IMR-90 (cell line): ENCODE measurements at regions not wholly inside any gene's neighbourhood (a gene's known extent, or its start where the extent isn't known, plus 50 kb on each side); places are given as distances from the start of the nearest gene placed in this dataset.

ENCODE experiments used
- ATAC-seq: fragments of 200-7000 bp; cut with Tn5 transposase; 2 replicates; pipeline ENCODE4 v1.9.1; 2020; ENCODE audit warnings: low read depth, mild to moderate bottlenecking, moderate library complexity
- BruUV-seq: library from RNA; stranded (reverse); fragments of 400-500 nt; replicated peaks from 2 replicates; lab custom pipeline; 2021; lab: Mats Ljungman, UMichigan
- CTCF ChIA-PET: fragments of 300-600 bp; formaldehyde crosslinking; extraction: SDS; loops from one replicate; lab custom pipeline; 2021; ENCODE audit warnings: antibody characterized with exemption; lab: Yijun Ruan, JAX
- POLR2A ChIA-PET: fragments of 300-600 bp; sonication (Branson Sonifier 250); formaldehyde crosslinking; loops from one replicate; lab custom pipeline; 2022; ENCODE audit warnings: antibody characterized with exemption; ENCODE audit not compliant: unreplicated experiment; lab: Charles Lee
- DNase-seq: peaks from one replicate; pipeline ENCODE4 v3.0.0; 2013
- H2AFZ ChIP-seq: replicated peaks from 2 replicates; pipeline ENCODE3; 2013; ENCODE audit warnings: low read length, mild to moderate bottlenecking; ENCODE audit not compliant: poor library complexity
- H2AK5ac ChIP-seq: 2 replicates; pipeline ENCODE4 v1.6.1; 2013; ENCODE audit warnings: low read depth, low read length, inconsistent platforms
- H2AK9ac ChIP-seq: replicated peaks from 2 replicates; pipeline ENCODE3; 2013; ENCODE audit warnings: mild to moderate bottlenecking, low read depth, low read length, moderate library complexity; ENCODE audit not compliant: poor library complexity
- H2BK120ac ChIP-seq: 2 replicates; pipeline ENCODE4 v1.6.1; 2013; ENCODE audit warnings: low read depth, low read length, inconsistent platforms
- H2BK15ac ChIP-seq: 3 replicates; pipeline ENCODE4 v1.6.1; 2013; ENCODE audit warnings: low read depth, low read length, inconsistent platforms
- H2BK20ac ChIP-seq: 2 replicates; pipeline ENCODE4 v1.6.1; 2013; ENCODE audit warnings: low read depth, mild to moderate bottlenecking, inconsistent platforms, low read length, moderate library complexity
- H2BK5ac ChIP-seq: 2 replicates; pipeline ENCODE4 v1.6.1; 2013; ENCODE audit warnings: mild to moderate bottlenecking, low read depth, low read length, inconsistent platforms; ENCODE audit not compliant: poor library complexity, severe bottlenecking
- H3K14ac ChIP-seq: replicated peaks from 2 replicates; pipeline ENCODE4 v1.6.1; 2013; ENCODE audit warnings: low read depth, low read length, inconsistent platforms
- H3K18ac ChIP-seq: 2 replicates; pipeline ENCODE4 v1.6.1; 2013; ENCODE audit warnings: low read depth, low read length, control low read depth
- H3K23ac ChIP-seq: 2 replicates; pipeline ENCODE4 v1.6.1; 2013; ENCODE audit warnings: low read depth, low read length, inconsistent platforms
- H3K27ac ChIP-seq: 2 replicates; pipeline ENCODE4 v1.5.1; 2013; ENCODE audit warnings: mild to moderate bottlenecking, control low read depth, low read length; ENCODE audit not compliant: insufficient read depth
- H3K27me3 ChIP-seq: 2 replicates; pipeline ENCODE4 v1.6.1; 2013; ENCODE audit warnings: low read length; ENCODE audit not compliant: control insufficient read depth, insufficient read depth
- H3K36me3 ChIP-seq: 2 replicates; pipeline ENCODE4 v1.6.1; 2013; ENCODE audit warnings: low read length, mixed read lengths; ENCODE audit not compliant: control insufficient read depth, insufficient read depth
- H3K4ac ChIP-seq: 2 replicates; pipeline ENCODE4 v1.6.1; 2013; ENCODE audit warnings: low read depth, low read length, inconsistent platforms
- H3K4me1 ChIP-seq: 2 replicates; pipeline ENCODE4 v1.6.1; 2013; ENCODE audit warnings: low read length, mixed read lengths; ENCODE audit not compliant: control insufficient read depth, insufficient read depth
- H3K4me2 ChIP-seq: 2 replicates; pipeline ENCODE4 v1.6.1; 2013; ENCODE audit warnings: low read depth, mild to moderate bottlenecking, control low read depth, low read length, moderate library complexity
- H3K4me3 ChIP-seq: 2 replicates; pipeline ENCODE4 v1.5.1; 2013; ENCODE audit warnings: low read depth, mild to moderate bottlenecking, control low read depth, low read length, moderate library complexity; ENCODE audit not compliant: insufficient read depth
- H3K56ac ChIP-seq: 2 replicates; pipeline ENCODE4 v1.6.1; 2013; ENCODE audit warnings: low read length, inconsistent platforms; ENCODE audit not compliant: insufficient read depth; ENCODE audit errors: extremely low read depth
- H3K79me1 ChIP-seq, 2 experiments: 2 replicates each; pipeline ENCODE4 v1.6.1; 2013; ENCODE audit warnings: low read length in 2 of 2, inconsistent platforms in 1 of 2, low read depth in 1 of 2
- H3K9ac ChIP-seq: 2 replicates; pipeline ENCODE4 v1.6.1; 2013; ENCODE audit warnings: low read depth, low read length, control low read depth
- H3K9me1 ChIP-seq: 2 replicates; pipeline ENCODE4 v1.6.1; 2013; ENCODE audit warnings: low read length, inconsistent platforms; ENCODE audit not compliant: insufficient read depth
- H3K9me3 ChIP-seq: 2 replicates; pipeline ENCODE4 v1.6.1; 2013; ENCODE audit warnings: low read length; ENCODE audit not compliant: control insufficient read depth, insufficient read depth
- H4K20me1 ChIP-seq: 2 replicates; pipeline ENCODE4 v1.6.1; 2013; ENCODE audit warnings: low read length, inconsistent platforms; ENCODE audit not compliant: insufficient read depth
- H4K5ac ChIP-seq: 2 replicates; pipeline ENCODE4 v1.6.1; 2013; ENCODE audit warnings: mild to moderate bottlenecking, low read depth, low read length, control low read depth
- H4K8ac ChIP-seq, 2 experiments: 2 replicates each; pipeline ENCODE4 v1.6.1; 2013; ENCODE audit warnings: low read depth in 2 of 2, low read length in 2 of 2, control low read depth in 1 of 2, inconsistent platforms in 1 of 2
- H4K91ac ChIP-seq: 2 replicates; pipeline ENCODE4 v1.6.1; 2013; ENCODE audit warnings: low read depth, low read length, inconsistent platforms; ENCODE audit not compliant: insufficient read depth
- CEBPB ChIP-seq: IDR thresholded peaks from 2 replicates; pipeline ENCODE4 v1.6.1; 2012; ENCODE audit warnings: low read depth, low read length, improper control_type of control experiment
- FOS ChIP-seq: fragments of 150-350 bp; IDR thresholded peaks from 2 replicates; pipeline ENCODE4 v1.6.1; 2016; ENCODE audit warnings: low read depth, low read length
- WGBS, 2 experiments: methylation state at CpG; one replicate each; pipeline versions ENCODE4 v1.1.5 to v1.1.7; 2013; ENCODE audit warnings: missing lambda C conversion rate in 2 of 2; ENCODE audit not compliant: insufficient read length in 1 of 2; ENCODE audit errors: extremely low coverage in 2 of 2; 5-methylcytosine and 5-hydroxymethylcytosine counted together
- dilution Hi-C: fragments of 300-500 bp; cut with HindIII; formaldehyde crosslinking; loops from one replicate; pipeline ENCODE4 v1.14.3; 2018; ENCODE audit warnings: low sequenced_read_pairs; ENCODE audit not compliant: unreplicated experiment
- in situ Hi-C: fragments of 300-500 bp; cut with MboI; formaldehyde crosslinking; loops from 3 replicates; pipeline ENCODE4 v1.14.3; 2019; ENCODE audit warnings: low sequenced_read_pairs, inconsistent platforms, mixed read lengths
- intact Hi-C: fragments of 100-400 bp; cut with micrococcal nuclease; formaldehyde crosslinking; loops from 2 replicates; pipeline ENCODE4 v1.10.0; 2022

- Histone ChIP-seq H3K79me1 (no peaks in the 10 kb centered on the region), H3K9me1 (peaks cover 28% of the 10 kb centered on the region), H3K4ac (peak overlapping the region; percentile 75), H2BK120ac (peak overlapping the region; percentile 84), H3K27ac (no peak overlapping the region), H3K18ac (peak overlapping the region; percentile 24), H3K4me3 (no peak overlapping the region), H3K27me3 (no peaks in the 10 kb centered on the region), H2BK15ac (peak overlapping the region; percentile 70; the same call in 2 of the 3 replicates), H2BK20ac (peak overlapping the region; percentile 86), H3K9ac (no peak overlapping the region), H4K91ac (peak overlapping the region; percentile 53; the same call in 1 of the 2 replicates), H2AFZ (no peak overlapping the region), H3K23ac (no peak overlapping the region; the same call in 1 of the 2 replicates), H3K4me2 (no peak overlapping the region), H2AK5ac (peak overlapping the region; percentile 63), H3K36me3 (no peaks in the 10 kb centered on the region), H3K56ac (no peak overlapping the region), H4K5ac (no peak overlapping the region), H3K4me1 (peaks cover 34% of the 10 kb centered on the region), H4K8ac (peak overlapping the region in 1 of 2 experiments; percentile 51; a peak in 1 of 4 replicates), H3K9me3 (no peaks in the 10 kb centered on the region), H4K20me1 (no peaks in the 10 kb centered on the region), H3K14ac (peak overlapping the region; percentile 42), H2BK5ac (no peak overlapping the region), H2AK9ac (no peak overlapping the region)
- TF ChIP-seq FOS: no peak
- peak; percentile 63 for TF ChIP-seq CEBPB
- in situ Hi-C loops (no loop called here), dilution Hi-C loops (no loop called here), intact Hi-C loops (no loop called here)
- ATAC-seq (no peak), DNase-seq (no peak)
- CTCF ChIA-PET: no interaction called here
- POLR2A ChIA-PET: no interaction called here
- no TSS peak for BruUV-seq
- no CpG with 5 or more reads among the region's 3 CpGs for WGBS, 2 experiments
Measured at GRCh38 chr13:44270150-44270549, 103.5 kb upstream of the SERP2 start.
